Endothelial cell of umbilical vein (primary cell): ENCODE measurements at regions not wholly inside any gene's neighbourhood (a gene's known extent, or its start where the extent isn't known, plus 50 kb on each side); places are given as distances from the start of the nearest gene placed in this dataset.

ENCODE experiments used
- BruUV-seq: library from RNA; stranded (reverse); fragments of 400-500 nt; replicated peaks from 2 replicates; lab custom pipeline; 2021; lab: Mats Ljungman, UMichigan
- CTCF ChIA-PET: fragments of 300-600, 350-600 bp; sonication (Branson Sonifier 250); formaldehyde crosslinking; loops from one replicate; lab custom pipeline; 2021; ENCODE audit warnings: antibody characterized with exemption, inconsistent platforms; lab: Charles Lee
- POLR2A ChIA-PET: fragments of 300-600, 350-600 bp; sonication (Branson Sonifier 250); formaldehyde crosslinking; loops from one replicate; lab custom pipeline; 2021; ENCODE audit warnings: antibody characterized with exemption, inconsistent platforms; lab: Charles Lee
- DNase-seq: peaks from one replicate; pipeline ENCODE4 v3.0.0-alpha.2; 2011; ENCODE audit warnings: low read depth, low spot score
- FAIRE-seq: peaks from 2 replicates; lab custom pipeline; 2011; peaks lifted over from hg19 to GRCh38; lab: Jason Lieb, UNC
- H2AFZ ChIP-seq: 2 replicates; pipeline ENCODE4 v1.6.0; 2012; ENCODE audit warnings: low read depth, low read length, control low read depth, inconsistent platforms
- H3K27ac ChIP-seq: 2 replicates; pipeline ENCODE4 v1.5.1; 2011; ENCODE audit warnings: low read depth, mild to moderate bottlenecking, control low read depth, low read length, moderate library complexity; ENCODE audit not compliant: insufficient read depth
- H3K27me3 ChIP-seq, 2 experiments: 2 replicates each; pipeline versions ENCODE4 v1.6.0 to v1.6.1; 2011; ENCODE audit warnings: low read length in 2 of 2, mixed read lengths in 1 of 2; ENCODE audit not compliant: control insufficient read depth in 2 of 2, insufficient read depth in 2 of 2
- H3K36me3 ChIP-seq, 2 experiments: 2 replicates in 1 of 2; 3 replicates in 1 of 2; pipeline ENCODE4 v1.5.1; 2011; ENCODE audit warnings: low read length in 2 of 2, mild to moderate bottlenecking in 1 of 2, moderate library complexity in 1 of 2; ENCODE audit not compliant: control insufficient read depth in 2 of 2, insufficient read depth in 2 of 2; ENCODE audit errors: extremely low read depth in 1 of 2
- H3K4me1 ChIP-seq: 3 replicates; pipeline ENCODE4 v1.5.1; 2011; ENCODE audit warnings: mild to moderate bottlenecking, low read length; ENCODE audit not compliant: control insufficient read depth, insufficient read depth; ENCODE audit errors: extremely low read depth
- H3K4me2 ChIP-seq: 2 replicates; pipeline ENCODE4 v1.6.1; 2011; ENCODE audit warnings: low read length, control low read depth, mixed read lengths; ENCODE audit not compliant: insufficient read depth
- H3K4me3 ChIP-seq, 3 experiments: fragments of 200-600 bp in 1 of 3; sonication (generic), shearing (Covaris generic) in 1 of 3; replicated peaks in 1 of 3; 2 replicates each; pipeline ENCODE4 v1.5.1; 2011 to 2016; ENCODE audit warnings: control low read depth in 3 of 3, low read length in 3 of 3, mild to moderate bottlenecking in 2 of 3, inconsistent platforms in 1 of 3, low read depth in 1 of 3, moderate library complexity in 1 of 3; ENCODE audit not compliant: insufficient read depth in 1 of 3
- H3K79me2 ChIP-seq: 2 replicates; pipeline ENCODE4 v1.6.0; 2012; ENCODE audit warnings: low read length, inconsistent platforms; ENCODE audit not compliant: control insufficient read depth, insufficient read depth
- H3K9ac ChIP-seq: replicated peaks from 2 replicates; pipeline ENCODE3; 2011; ENCODE audit warnings: low read length, control low read depth; ENCODE audit not compliant: insufficient read depth; ENCODE audit errors: extremely low read depth
- H3K9me1 ChIP-seq: replicated peaks from 3 replicates; pipeline ENCODE4 v1.6.0; 2011; ENCODE audit warnings: mild to moderate bottlenecking, low read length; ENCODE audit not compliant: control insufficient read depth, insufficient read depth; ENCODE audit errors: extremely low read depth
- H3K9me3 ChIP-seq: replicated peaks from 2 replicates; pipeline ENCODE4 v1.5.1; 2012; ENCODE audit warnings: low read length, inconsistent platforms; ENCODE audit not compliant: control insufficient read depth, insufficient read depth
- H4K20me1 ChIP-seq: replicated peaks from 2 replicates; pipeline ENCODE3; 2011; ENCODE audit warnings: mild to moderate bottlenecking, low read length; ENCODE audit not compliant: control insufficient read depth, insufficient read depth; ENCODE audit errors: extremely low read depth
- CTCF ChIP-seq, 2 donors: IDR thresholded peaks; 1 replicate in 1 of 2; 2 replicates in 1 of 2; pipeline ENCODE4 v1.5.1; 2011; ENCODE audit warnings: low read length in 2 of 2, mild to moderate bottlenecking in 2 of 2, moderate library complexity in 2 of 2, control low read depth in 1 of 2, inconsistent platforms in 1 of 2, low read depth in 1 of 2; ENCODE audit not compliant: insufficient read depth in 1 of 2; ENCODE audit errors: extremely low read depth in 1 of 2
- EZH2 ChIP-seq: IDR thresholded peaks from 2 replicates; pipeline ENCODE4 v1.6.1; 2012; ENCODE audit warnings: borderline replicate concordance, low read depth, mild to moderate bottlenecking, moderate library complexity, low read length, inconsistent platforms; ENCODE audit not compliant: severe bottlenecking
- FOS ChIP-seq: IDR thresholded peaks from 2 replicates; pipeline ENCODE4 v1.6.1; 2011; ENCODE audit warnings: mild to moderate bottlenecking, low read length, moderate library complexity, borderline replicate concordance; ENCODE audit not compliant: insufficient read depth
- GATA2 ChIP-seq: IDR thresholded peaks from 2 replicates; pipeline ENCODE4 v1.7.0; 2011; ENCODE audit warnings: low read depth, mild to moderate bottlenecking, moderate library complexity, mixed read lengths, low read length; ENCODE audit not compliant: insufficient read length, insufficient read depth
- JUN ChIP-seq: IDR thresholded peaks from 2 replicates; pipeline ENCODE4 v1.6.1; 2011; ENCODE audit warnings: borderline replicate concordance, low read depth; ENCODE audit not compliant: insufficient read length, insufficient read depth
- MAX ChIP-seq: IDR thresholded peaks from 2 replicates; pipeline ENCODE4 v1.6.1; 2011; ENCODE audit not compliant: insufficient read depth, insufficient read length
- MYC ChIP-seq: IDR thresholded peaks from one replicate; pipeline ENCODE4 v1.6.1; 2011; ENCODE audit warnings: mild to moderate bottlenecking, low read depth, low read length
- POLR2A ChIP-seq: IDR thresholded peaks from 2 replicates; pipeline ENCODE4 v1.6.1; 2012; ENCODE audit warnings: low read depth, mild to moderate bottlenecking, control low read depth, low read length
- POLR2AphosphoS5 ChIP-seq: IDR thresholded peaks from 2 replicates; pipeline ENCODE4 v1.6.1; 2012; ENCODE audit warnings: low read depth, mild to moderate bottlenecking, control low read depth, low read length, moderate library complexity; ENCODE audit not compliant: insufficient read depth
- dilution Hi-C: fragments of 300-500 bp; cut with MboI; formaldehyde crosslinking; loops from one replicate; pipeline ENCODE4 v1.15.0; 2019; ENCODE audit warnings: low sequenced_read_pairs; ENCODE audit not compliant: extremely low pct_ligation_motif_present
- intact Hi-C: fragments of 100-400 bp; cut with micrococcal nuclease; formaldehyde crosslinking; loops from one replicate; pipeline ENCODE4 v1.10.0; 2022

- no peaks in the 10 kb centered on the region for H3K9me3 ChIP-seq
- no peaks in the 10 kb centered on the region for H3K79me2 ChIP-seq
- POLR2A ChIA-PET = no interaction called here
- H3K4me1 ChIP-seq = no peaks in the 10 kb centered on the region
- intact Hi-C loops (no loop called here), dilution Hi-C loops (no loop called here)
- H3K4me3 ChIP-seq = no peak overlapping the region
- H3K27me3 ChIP-seq = no peaks in the 10 kb centered on the region
- DNase-seq (no peak), FAIRE-seq (no peak)
- no peak overlapping the region for H3K27ac ChIP-seq
- no peak overlapping the region for H2AFZ ChIP-seq
- H4K20me1 ChIP-seq = no peaks in the 10 kb centered on the region
- BruUV-seq = no TSS peak
- TF ChIP-seq GATA2 (no peak), MYC (no peak), CTCF (IDR thresholded peaks at IDR 0.05; ENCODE audit: extremely low read depth in 1 of 2, insufficient read depth in 1 of 2, low read depth in 1 of 2, low read length in 2 of 2) (no peak), JUN (no peak), FOS (no peak), MAX (no peak), POLR2A (no peak), POLR2AphosphoS5 (no peak), EZH2 (no peak)
- CTCF ChIA-PET = no interaction called here
- H3K9ac ChIP-seq = no peak overlapping the region
- no peaks in the 10 kb centered on the region for H3K9me1 ChIP-seq
- no peaks in the 10 kb centered on the region for H3K36me3 ChIP-seq
- H3K4me2 ChIP-seq = no peak overlapping the region
Measured at GRCh38 chr2:153546358-153546757, 67.8 kb upstream of the RPRM start.
